OCI-LY3 (cell line): ENCODE measurements at regions not wholly inside any gene's neighbourhood (a gene's known extent, or its start where the extent isn't known, plus 50 kb on each side); places are given as distances from the start of the nearest gene placed in this dataset.
"Not testable (repeated sequence)": the region's sequence is repeated elsewhere in the genome, so short reads cannot be mapped to it uniquely, and the experiment has no call there.

Source experiments
- H2AFZ ChIP-seq: fragments of 200-600, 300-600 bp; shearing (Covaris generic); 2 replicates; pipeline ENCODE4 v1.6.0; 2014; ENCODE audit warnings: antibody characterized with exemption, low read depth, low read length
- H3K27ac ChIP-seq: fragments of 200-600, 300-600 bp; sonication (generic); 2 replicates; pipeline ENCODE4 v1.5.1; 2014; ENCODE audit warnings: mild to moderate bottlenecking, low read length, moderate library complexity, mixed read lengths
- H3K27me3 ChIP-seq: fragments of 200-600, 300-600 bp; sonication (generic); 2 replicates; pipeline ENCODE4 v1.6.1; 2014; ENCODE audit warnings: low read depth, low read length, mixed read lengths
- H3K36me3 ChIP-seq: fragments of 200-600, 300-600 bp; sonication (generic); replicated peaks from 2 replicates; pipeline ENCODE3; 2014; ENCODE audit warnings: low read depth, low read length, mixed read lengths
- H3K4me1 ChIP-seq: fragments of 300-600, 200-600 bp; sonication (generic); 2 replicates; pipeline ENCODE4 v1.6.1; 2014; ENCODE audit warnings: low read length, mixed read lengths
- H3K4me2 ChIP-seq: fragments of 200-600, 300-600 bp; sonication (generic); 2 replicates; pipeline ENCODE4 v1.6.1; 2014; ENCODE audit warnings: low read length, mixed read lengths
- H3K4me3 ChIP-seq: fragments of 300-600, 200-600 bp; sonication (generic); 2 replicates; pipeline ENCODE4 v1.5.1; 2014; ENCODE audit warnings: antibody characterized with exemption, mild to moderate bottlenecking, low read length, moderate library complexity
- H3K79me2 ChIP-seq: fragments of 300-600, 200-600 bp; shearing (Covaris generic); 2 replicates; pipeline ENCODE4 v1.6.1; 2014; ENCODE audit warnings: mild to moderate bottlenecking, low read length, mixed read lengths
- H3K9ac ChIP-seq: fragments of 300-600, 200-600 bp; shearing (Covaris generic); 2 replicates; pipeline ENCODE4 v1.6.0; 2014; ENCODE audit warnings: mild to moderate bottlenecking, low read length, moderate library complexity
- H3K9me3 ChIP-seq: fragments of 200-600, 300-600 bp; shearing (Covaris generic); 2 replicates; pipeline ENCODE4 v1.6.1; 2014; ENCODE audit warnings: low read length, mixed read lengths; ENCODE audit not compliant: insufficient read depth
- H4K20me1 ChIP-seq: fragments of 200-600, 300-600 bp; sonication (generic); 2 replicates; pipeline ENCODE4 v1.6.1; 2016; ENCODE audit warnings: low read length, mixed read lengths; ENCODE audit not compliant: insufficient read depth
- CTCF ChIP-seq: fragments of 200-600, 300-600 bp; sonication (generic); IDR thresholded peaks from 2 replicates; pipeline ENCODE4 v1.5.1; 2014; ENCODE audit warnings: antibody characterized with exemption, low read length, low read depth
- EZH2phosphoT487 ChIP-seq: fragments of 200-600 bp; shearing (Covaris generic); IDR thresholded peaks from 2 replicates; pipeline ENCODE4 v1.6.1; 2018; ENCODE audit warnings: antibody characterized with exemption, mixed run types, low read depth

DNA sequence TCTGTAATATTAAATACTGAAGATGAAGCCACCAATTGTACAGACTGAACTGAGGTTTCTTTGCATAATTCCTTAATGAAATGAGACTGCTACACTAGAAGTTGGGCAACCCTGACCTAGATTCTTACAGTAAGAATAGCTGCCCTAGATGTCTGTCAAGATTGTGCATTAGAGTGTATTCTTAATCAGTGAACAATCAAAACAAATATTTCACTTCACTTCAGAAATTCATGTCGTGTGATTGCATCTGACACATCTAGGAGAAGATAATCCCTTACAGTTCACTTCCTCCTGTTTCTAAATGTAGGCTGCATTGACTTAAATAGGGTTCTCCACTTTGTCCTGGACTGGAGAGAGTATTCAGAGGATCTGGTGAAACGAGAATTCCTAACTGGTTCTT is 283.1 kb downstream of the HNRNPD start:
- no peak overlapping the region for H3K4me2 ChIP-seq

DNA sequence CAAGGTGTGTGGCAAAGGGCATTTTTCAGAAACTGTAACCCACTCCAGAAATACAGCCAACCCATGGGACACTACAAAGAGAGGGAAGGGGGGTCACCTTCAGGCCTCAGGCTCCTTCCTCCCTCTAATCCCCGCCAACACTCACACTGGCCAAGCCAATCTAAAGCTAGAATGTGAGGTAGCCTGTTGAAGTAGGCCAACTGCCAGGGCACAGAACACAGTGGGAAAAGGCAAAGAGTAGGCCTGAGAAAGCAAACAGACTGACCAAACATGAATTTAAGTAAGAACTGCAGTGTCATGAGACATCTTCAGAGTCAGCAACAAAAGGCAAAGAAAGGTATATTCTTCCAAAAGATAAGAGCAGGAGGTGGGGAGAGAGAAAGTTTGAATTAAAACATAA is 289.0 kb downstream of the HNRNPD start:
- no peak overlapping the region for H2AFZ ChIP-seq
- no peak overlapping the region for H3K4me3 ChIP-seq
- no peak overlapping the region for H3K4me2 ChIP-seq
- no peak for TF ChIP-seq CTCF
- no peak for TF ChIP-seq EZH2phosphoT487
- no peaks in the 10 kb centered on the region for H3K27me3 ChIP-seq
- H3K79me2 ChIP-seq = no peaks in the 10 kb centered on the region
- H3K9ac ChIP-seq = no peak overlapping the region
- no peaks in the 10 kb centered on the region for H3K4me1 ChIP-seq
- H4K20me1 ChIP-seq = no peaks in the 10 kb centered on the region
- H3K36me3 ChIP-seq = no peaks in the 10 kb centered on the region
- no peaks in the 10 kb centered on the region for H3K9me3 ChIP-seq
- no peak overlapping the region for H3K27ac ChIP-seq

More for the DNA sequence above, 283.1 kb downstream of the HNRNPD start:
- H3K4me3 ChIP-seq = no peak overlapping the region
- TF ChIP-seq CTCF = no peak
- TF ChIP-seq EZH2phosphoT487 = no peak
- no peak overlapping the region for H3K9ac ChIP-seq
- H4K20me1 ChIP-seq = no peaks in the 10 kb centered on the region
- H2AFZ ChIP-seq = no peak overlapping the region
- no peaks in the 10 kb centered on the region for H3K4me1 ChIP-seq
- H3K79me2 ChIP-seq = no peaks in the 10 kb centered on the region
- H3K27me3 ChIP-seq = no peaks in the 10 kb centered on the region
- no peaks in the 10 kb centered on the region for H3K9me3 ChIP-seq
- H3K27ac ChIP-seq = no peak overlapping the region
- no peaks in the 10 kb centered on the region for H3K36me3 ChIP-seq

DNA sequence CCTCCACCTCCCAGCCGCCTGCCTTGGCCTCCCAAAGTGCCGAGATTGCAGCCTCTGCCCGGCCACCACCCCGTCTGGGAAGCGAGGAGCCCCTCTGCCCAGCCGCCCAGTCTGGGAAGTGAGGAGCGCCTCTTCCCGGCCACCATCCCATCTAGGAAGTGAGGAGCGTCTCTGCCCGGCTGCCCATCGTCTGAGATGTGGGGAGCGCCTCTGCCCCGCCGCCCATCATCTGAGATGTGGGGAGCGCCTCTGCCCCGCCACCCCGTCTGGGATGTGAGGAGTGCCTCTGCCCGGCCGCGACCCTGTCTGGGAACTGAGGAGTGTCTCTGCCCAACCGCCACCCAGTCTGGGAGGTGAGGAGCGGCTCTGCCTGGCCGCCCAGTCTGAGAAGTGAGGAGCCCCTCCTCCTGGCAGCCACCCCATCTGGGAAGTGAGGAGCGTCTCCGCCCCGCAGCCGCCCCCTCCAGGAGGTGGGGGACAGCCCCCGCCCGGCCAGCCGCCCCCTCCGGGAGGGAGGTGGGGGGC is 296.3 kb downstream of the HNRNPD start:
- not testable (repeated sequence) for H3K9me3 ChIP-seq, H3K27me3 ChIP-seq, H3K9ac ChIP-seq, H3K36me3 ChIP-seq, H3K79me2 ChIP-seq, H3K4me2 ChIP-seq, H3K4me3 ChIP-seq, H4K20me1 ChIP-seq, H3K4me1 ChIP-seq, H3K27ac ChIP-seq, H2AFZ ChIP-seq

- no peak overlapping the region for H3K9ac ChIP-seq
- H3K27ac ChIP-seq = no peak overlapping the region
- no peak overlapping the region for H3K4me2 ChIP-seq
- H3K9me3 ChIP-seq = no peaks in the 10 kb centered on the region
- peaks cover 6% of the 10 kb centered on the region; the same call in 1 of the 2 replicates for H3K27me3 ChIP-seq
- no peak overlapping the region for H2AFZ ChIP-seq
- no peaks in the 10 kb centered on the region for H3K79me2 ChIP-seq
- no peaks in the 10 kb centered on the region for H3K36me3 ChIP-seq
- H3K4me3 ChIP-seq = no peak overlapping the region
- no peaks in the 10 kb centered on the region for H3K4me1 ChIP-seq
- TF ChIP-seq EZH2phosphoT487 = no peak
- TF ChIP-seq CTCF = no peak
- H4K20me1 ChIP-seq = no peaks in the 10 kb centered on the region
These were observed 297.0 kb downstream of the HNRNPD start for GRCh38 chr4:82076809-82077208.

DNA sequence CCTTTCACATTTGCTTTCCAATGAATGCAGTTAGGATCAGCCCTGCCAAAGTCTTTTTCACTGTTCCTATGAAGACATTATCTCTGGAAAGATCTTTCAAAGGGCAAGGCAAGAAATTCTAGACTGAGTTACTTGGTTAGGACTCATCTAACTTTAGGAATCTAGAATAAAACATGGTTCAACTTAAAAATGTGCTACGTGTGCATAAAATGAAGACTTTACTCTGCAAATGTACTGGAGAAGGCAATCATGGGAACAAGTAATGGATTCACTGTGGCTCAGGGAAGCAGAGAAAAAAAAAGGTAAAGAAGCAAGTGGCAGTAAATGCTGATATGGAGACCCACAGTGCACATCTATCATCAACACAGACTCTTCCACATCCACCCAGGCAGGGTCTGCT is 297.4 kb downstream of the HNRNPD start:
- H3K9ac ChIP-seq = no peak overlapping the region
- H3K27me3 ChIP-seq = peaks cover 6% of the 10 kb centered on the region; the same call in 1 of the 2 replicates
- no peak overlapping the region for H2AFZ ChIP-seq
- H3K27ac ChIP-seq = no peak overlapping the region
- H3K4me1 ChIP-seq = no peaks in the 10 kb centered on the region
- no peaks in the 10 kb centered on the region for H3K79me2 ChIP-seq
- H3K4me3 ChIP-seq = no peak overlapping the region
- no peaks in the 10 kb centered on the region for H4K20me1 ChIP-seq
- no peaks in the 10 kb centered on the region for H3K9me3 ChIP-seq
- TF ChIP-seq CTCF (no peak), EZH2phosphoT487 (no peak)
- no peak overlapping the region for H3K4me2 ChIP-seq
- no peaks in the 10 kb centered on the region for H3K36me3 ChIP-seq
